ENCODE measurements at regions not wholly inside any gene's neighbourhood (a gene's known extent, or its start where the extent isn't known, plus 50 kb on each side); places are given as distances from the start of the nearest gene placed in this dataset.

DNA sequence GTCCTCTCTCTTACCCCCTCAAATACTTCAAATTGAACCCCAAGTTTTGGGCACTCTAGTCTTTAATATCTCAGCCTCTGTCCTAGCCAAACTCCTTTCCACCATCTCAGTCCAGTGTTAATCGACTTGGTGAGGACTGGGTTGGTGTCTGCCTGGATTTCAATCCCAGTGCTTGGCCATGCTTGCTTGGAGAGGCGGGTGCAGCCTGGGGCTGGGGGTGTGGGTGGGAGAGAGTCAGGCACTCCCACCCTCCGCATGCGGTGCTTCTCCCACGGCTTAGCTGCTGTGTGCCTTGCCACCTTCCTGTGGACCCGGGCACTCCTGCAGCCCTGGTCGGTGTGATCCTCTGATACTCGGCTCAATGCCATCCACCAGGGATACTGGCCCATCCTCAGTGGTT lies 220.8 kb upstream of the HDAC4 start:
- DNase-seq (ENCODE audit: low read depth): no peak

DNA sequence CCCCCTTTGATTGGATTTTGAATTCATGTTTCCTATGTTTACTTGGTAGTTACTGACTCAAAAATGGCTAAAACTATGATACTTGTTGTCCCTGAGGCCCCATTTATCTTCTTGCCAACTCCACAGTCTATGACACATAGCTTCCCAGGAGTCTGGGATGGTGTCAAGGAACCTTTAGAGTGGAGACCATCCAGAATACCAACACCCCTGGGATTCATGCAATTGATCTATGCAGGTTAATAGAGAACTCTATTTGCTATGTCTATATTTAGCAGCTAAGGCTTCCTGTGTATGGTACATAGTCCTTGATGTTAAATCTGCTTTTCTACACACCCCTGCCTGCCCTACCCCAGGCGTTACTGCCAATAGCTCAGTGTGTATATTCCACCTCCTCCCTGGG lies 218.5 kb upstream of the HDAC4 start:
- DNase-seq (ENCODE audit: low read depth): no peak

- DNase-seq (ENCODE audit: low read depth): no peak
Measured at GRCh38 chr2:239616729-239617128, 215.9 kb upstream of the HDAC4 start.

- DNase-seq (ENCODE audit: low read depth): no peak
Measured at GRCh38 chr2:239612133-239612532, 211.3 kb upstream of the HDAC4 start.

DNA sequence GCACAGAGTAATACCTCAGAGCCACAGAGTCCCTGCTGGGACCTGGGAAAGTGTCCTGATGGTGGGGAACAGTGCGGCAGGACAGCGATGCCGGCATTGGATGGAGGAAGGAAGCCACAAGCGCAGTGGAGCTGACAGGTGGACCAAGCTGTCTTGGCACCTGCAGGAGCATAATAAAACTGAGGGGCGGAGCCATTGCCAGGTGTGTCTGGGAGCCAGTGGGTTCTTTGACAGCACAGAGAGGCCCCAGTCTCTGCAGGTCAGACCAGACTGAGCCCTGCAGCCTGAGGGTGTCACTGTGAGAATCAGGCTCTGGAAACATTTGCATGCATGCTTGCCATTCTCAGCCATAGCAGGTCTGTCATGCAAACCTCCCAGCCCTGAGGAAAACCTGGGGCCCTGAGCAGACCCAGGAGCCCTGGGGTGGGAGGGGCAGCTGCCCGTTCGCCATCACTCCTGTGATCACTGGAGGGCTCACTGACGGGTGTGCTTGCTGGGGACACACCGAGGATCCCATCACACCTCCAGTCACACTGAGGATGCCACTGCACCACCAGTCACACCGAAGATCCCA lies 210.5 kb upstream of the HDAC4 start:
- DNase-seq (ENCODE audit: low read depth): no peak

DNA sequence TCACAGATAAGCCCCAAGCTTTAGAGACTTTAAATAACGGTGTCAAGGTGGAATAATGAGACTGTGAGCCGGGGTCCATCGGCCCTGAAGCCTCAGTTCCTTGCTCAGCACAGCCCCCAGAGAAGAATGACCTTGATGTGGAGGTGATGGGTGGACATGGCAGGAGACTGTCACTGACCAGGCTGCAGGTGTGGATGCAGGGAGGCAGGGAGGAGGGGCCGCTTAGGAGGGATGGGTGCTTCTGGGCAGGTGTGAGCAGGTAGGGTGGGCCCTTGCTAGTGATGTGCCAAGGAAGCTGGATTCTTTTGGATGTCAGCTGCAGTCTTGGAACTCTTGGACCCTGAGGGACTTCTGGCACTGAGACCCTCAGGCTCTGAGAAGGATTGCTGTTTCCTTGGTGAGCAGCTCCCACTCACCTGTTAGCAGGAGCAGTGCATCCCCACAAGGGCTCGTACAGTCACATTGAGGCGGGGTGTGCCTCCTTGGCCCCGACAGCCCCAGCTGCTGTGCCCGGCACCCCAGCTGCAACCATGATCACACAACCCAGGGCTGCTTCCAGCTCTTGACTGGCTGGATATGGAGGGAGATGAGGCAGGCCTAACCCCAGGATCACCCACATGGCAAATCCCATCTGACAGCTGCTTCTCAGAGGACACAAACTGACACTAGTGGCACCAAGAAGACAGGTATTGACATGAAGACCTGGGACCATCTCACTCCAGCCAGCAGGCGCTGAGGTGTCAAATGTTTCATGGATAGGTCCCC lies 209.8 kb upstream of the HDAC4 start:
- DNase-seq (ENCODE audit: low read depth): no peak

GRCh38 chr2:239609607-239610310 lies 208.9 kb upstream of the HDAC4 start:
- no peak for DNase-seq (ENCODE audit: low read depth)

DNA sequence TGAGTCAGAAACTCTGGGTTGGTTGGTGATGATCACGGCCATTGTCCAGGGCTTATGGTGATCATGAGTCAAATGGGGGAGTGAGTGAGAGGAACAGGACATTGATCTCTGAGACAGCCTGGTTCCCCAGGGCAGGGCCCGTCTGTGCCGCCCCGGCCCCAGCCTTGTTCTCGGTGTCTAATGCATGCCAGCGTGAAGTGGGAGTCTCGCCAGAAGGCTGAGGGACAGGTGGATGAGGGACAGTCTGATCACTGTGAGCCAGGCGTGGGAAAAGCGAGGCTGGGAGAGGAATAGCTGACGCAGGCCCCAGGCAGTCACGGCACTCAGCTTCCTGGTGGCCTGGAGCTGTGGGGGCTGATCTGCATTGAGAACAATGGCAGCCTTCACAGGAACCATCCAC lies 208.3 kb upstream of the HDAC4 start:
- DNase-seq (ENCODE audit: low read depth): no peak

DNA sequence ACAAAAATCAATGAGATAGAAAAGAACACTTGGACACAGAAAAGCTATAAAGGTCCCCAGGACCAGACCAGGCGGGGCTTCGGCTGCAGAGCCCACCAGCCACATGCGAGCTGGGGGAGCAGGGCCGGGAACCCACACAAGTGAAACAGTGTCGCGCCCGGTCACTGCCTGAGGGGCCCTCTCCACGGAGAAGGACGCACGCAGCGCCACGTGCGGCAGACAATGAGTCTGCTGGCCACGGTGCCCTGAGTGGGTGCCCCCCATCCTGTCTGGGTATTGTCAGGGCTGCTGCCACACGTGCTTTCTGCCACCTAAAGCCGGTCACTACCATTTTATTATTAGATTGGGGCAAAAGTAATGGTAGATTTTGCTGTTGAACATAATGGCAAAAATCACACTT lies 207.9 kb upstream of the HDAC4 start:
- DNase-seq (ENCODE audit: low read depth): no peak

- no peak for DNase-seq (ENCODE audit: low read depth)
Measured at GRCh38 chr2:239608260-239608659, 207.4 kb upstream of the HDAC4 start.

- no peak for DNase-seq (ENCODE audit: low read depth)
Measured at GRCh38 chr2:239607517-239608191, 206.8 kb upstream of the HDAC4 start.

GRCh38 chr2:239606741-239607516 lies 206.1 kb upstream of the HDAC4 start:
- no peak for DNase-seq (ENCODE audit: low read depth)

- DNase-seq (ENCODE audit: low read depth): no peak
Measured at GRCh38 chr2:239605976-239606375, 205.2 kb upstream of the HDAC4 start.

- no peak for DNase-seq (ENCODE audit: low read depth)
Measured at GRCh38 chr2:239605409-239605808, 204.6 kb upstream of the HDAC4 start.

- DNase-seq (ENCODE audit: low read depth): no peak
Measured at GRCh38 chr2:239604861-239605260, 204.0 kb upstream of the HDAC4 start.

DNA sequence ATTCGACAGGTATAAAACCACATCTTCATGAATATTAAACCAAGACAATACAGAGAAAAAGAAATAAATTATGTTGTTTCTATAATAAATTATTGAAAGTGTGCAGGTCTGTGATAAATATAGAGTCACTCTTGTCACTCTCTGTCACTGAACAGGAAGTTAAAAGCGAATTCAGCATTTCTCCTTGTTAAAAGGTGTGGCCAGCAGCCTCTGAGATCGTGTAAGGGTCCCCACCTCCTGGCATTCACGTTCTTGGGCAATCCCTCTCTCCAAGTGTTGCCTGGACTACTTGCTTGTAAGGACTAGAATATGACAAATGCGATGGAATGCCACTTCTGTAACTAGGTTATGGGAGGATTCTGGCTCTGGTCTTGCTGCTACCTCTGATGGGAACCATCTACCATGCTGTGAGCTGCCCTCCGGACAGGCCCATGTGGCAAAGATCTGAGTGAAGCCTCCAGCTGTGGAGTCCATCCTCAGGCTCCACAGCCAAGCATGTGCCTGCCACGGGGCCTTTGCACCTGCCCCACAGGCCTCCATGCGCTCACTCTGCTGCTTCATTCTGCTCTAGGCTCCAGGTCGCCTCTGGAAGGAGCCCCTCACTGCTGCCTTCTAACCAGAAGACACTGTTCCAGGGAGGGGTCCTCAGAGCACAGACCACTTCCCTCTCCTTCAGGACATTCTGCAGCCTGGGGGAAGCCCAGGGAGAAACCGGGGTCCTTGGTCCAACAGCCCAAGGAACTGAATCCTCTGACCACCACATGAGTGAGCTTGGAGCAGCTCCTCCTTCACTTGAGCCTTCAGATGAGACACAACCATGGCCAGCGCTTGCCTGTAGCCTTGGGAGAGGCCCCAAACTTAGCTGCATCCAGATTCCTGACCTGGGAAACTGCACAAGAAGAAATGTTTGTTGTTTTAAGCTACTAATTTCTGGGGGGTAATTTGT lies 202.9 kb upstream of the HDAC4 start:
- DNase-seq (ENCODE audit: low read depth): no peak

- no peak for DNase-seq (ENCODE audit: low read depth)
Measured at GRCh38 chr2:239602290-239603282, 201.8 kb upstream of the HDAC4 start.

DNA sequence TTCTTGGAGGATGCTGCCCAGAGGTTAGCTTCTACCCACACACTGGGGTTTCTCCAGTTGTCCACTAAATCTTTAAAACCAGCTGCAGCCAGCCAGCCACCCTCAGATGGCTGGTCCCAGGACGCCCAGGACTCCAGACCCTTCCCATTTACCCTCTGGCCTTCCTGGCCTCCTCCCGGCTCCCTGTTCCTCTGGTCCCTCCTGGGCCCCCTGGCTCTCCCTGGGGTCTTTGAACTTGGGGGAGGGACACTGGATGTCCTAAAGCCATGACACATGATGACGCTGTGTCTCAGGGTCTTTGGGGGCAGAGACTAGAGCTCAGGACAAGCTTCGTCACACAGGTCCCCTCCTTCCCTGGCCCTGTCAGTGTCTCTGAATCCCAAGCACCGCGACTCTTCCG lies 201.1 kb upstream of the HDAC4 start:
- no peak for DNase-seq (ENCODE audit: low read depth)

GRCh38 chr2:239601201-239601851 lies 200.5 kb upstream of the HDAC4 start:
- no peak for DNase-seq (ENCODE audit: low read depth)
